ENCODE measurements at regions not wholly inside any gene's neighbourhood (a gene's known extent, or its start where the extent isn't known, plus 50 kb on each side); places are given as distances from the start of the nearest gene placed in this dataset.

DNA sequence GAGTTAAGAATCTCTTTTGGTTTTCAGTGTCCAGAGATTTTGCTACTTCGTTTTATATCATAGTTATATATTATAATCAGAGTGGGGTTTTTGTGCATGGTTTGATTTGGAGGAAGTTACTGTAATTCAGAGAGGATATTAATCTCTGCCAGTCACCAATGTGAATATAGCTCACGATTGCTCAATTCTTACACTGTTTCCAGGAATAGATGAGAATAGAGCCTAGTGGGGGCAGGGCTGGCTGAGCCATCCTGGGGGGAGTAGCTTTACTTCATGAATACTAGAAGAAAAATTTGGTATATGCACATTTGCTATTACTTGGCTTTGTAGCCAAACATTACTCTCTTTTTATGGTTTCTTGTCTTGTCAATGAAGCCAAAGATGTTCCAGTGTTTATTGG is 60.9 kb upstream of the TRPC3 start:
- no peak for DNase-seq (ENCODE audit: low spot score)
- Histone ChIP-seq H3K4me3 (replicated peaks in 1 of 3; ENCODE audit: insufficient read depth in 1 of 3, low read depth in 2 of 3, low read length in 3 of 3) (no peak overlapping the region), H3K4me1 (ENCODE audit: insufficient read depth, low read length) (no peaks in the 10 kb centered on the region), H2AFZ (ENCODE audit: low read length) (no peak overlapping the region), H3K4me2 (ENCODE audit: low read depth, low read length) (no peak overlapping the region), H3K79me2 (ENCODE audit: insufficient read depth, low read length) (no peaks in the 10 kb centered on the region), H3K9me3 (ENCODE audit: low read length) (no peaks in the 10 kb centered on the region), H3K36me3 (replicated peaks in 1 of 2; ENCODE audit: control insufficient read depth in 1 of 2, insufficient read depth in 2 of 2, low read length in 2 of 2) (no peaks in the 10 kb centered on the region), H3K27ac (ENCODE audit: extremely low read length, insufficient read depth, low read length) (no peak overlapping the region), H3K9ac (ENCODE audit: insufficient read depth, low read depth, low read length) (no peak overlapping the region), H3K27me3 (ENCODE audit: control insufficient read depth in 1 of 2, insufficient read depth in 2 of 2, low read length in 2 of 2) (no peaks in the 10 kb centered on the region; a peak in 1 of 5 replicates), H4K20me1 (ENCODE audit: insufficient read depth, low read length) (no peaks in the 10 kb centered on the region)
- BruUV-seq (replicated peaks), result no TSS peak
- ChIA-PET POLR2A (no interaction called here), CTCF (ENCODE audit: low intra/inter-chr PET ratio, low total read pairs) (no interaction called here)
- intact Hi-C loops (cut with micrococcal nuclease; ENCODE audit: unreplicated experiment) (no loop called here), in situ Hi-C loops (cut with HindIII; ENCODE audit: extremely low pct_ligation_motif_present, low pct_unique_long_range_greater_than_20kb) (no loop called here)
- WGBS (ENCODE audit: low lambda C conversion rate), result 0% methylated on average over 2 of the region's 2 CpGs
- TF ChIP-seq ZNF652 (CRISPR knock-in tag; IDR thresholded peaks at IDR 0.05; ENCODE audit: borderline replicate concordance, low read depth) (no peak), ZSCAN31 (CRISPR knock-in tag; IDR thresholded peaks at IDR 0.05; ENCODE audit: low read depth) (no peak), ZNF569 (CRISPR knock-in tag; IDR thresholded peaks at IDR 0.05; ENCODE audit: borderline replicate concordance) (no peak), MTF2 (CRISPR knock-in tag; IDR thresholded peaks at IDR 0.05; ENCODE audit: borderline replicate concordance) (no peak), ZNF782 (CRISPR knock-in tag; IDR thresholded peaks at IDR 0.05; ENCODE audit: borderline replicate concordance) (no peak), TAF15 (IDR thresholded peaks at IDR 0.05; ENCODE audit: low read depth, low read length, poor library complexity, severe bottlenecking) (no peak), PCBP1 (IDR thresholded peaks at IDR 0.05; ENCODE audit: borderline replicate concordance, low read depth, low read length) (no peak), NCOA1 (CRISPR knock-in tag; IDR thresholded peaks at IDR 0.05) (no peak), ZNF549 (CRISPR knock-in tag; IDR thresholded peaks at IDR 0.05) (no peak), ZNF138 (CRISPR knock-in tag; IDR thresholded peaks at IDR 0.05; ENCODE audit: low read depth) (no peak), HHEX (CRISPR knock-in tag; IDR thresholded peaks at IDR 0.05) (no peak), ZBTB7B (CRISPR knock-in tag; IDR thresholded peaks at IDR 0.05) (no peak), ZNF205 (CRISPR knock-in tag; IDR thresholded peaks at IDR 0.05) (no peak), ZNF317 (CRISPR knock-in tag; IDR thresholded peaks at IDR 0.05) (no peak), ARNT2 (CRISPR knock-in tag; IDR thresholded peaks at IDR 0.05; ENCODE audit: low read depth) (no peak)
- TF ChIP-seq, protein P1, sequence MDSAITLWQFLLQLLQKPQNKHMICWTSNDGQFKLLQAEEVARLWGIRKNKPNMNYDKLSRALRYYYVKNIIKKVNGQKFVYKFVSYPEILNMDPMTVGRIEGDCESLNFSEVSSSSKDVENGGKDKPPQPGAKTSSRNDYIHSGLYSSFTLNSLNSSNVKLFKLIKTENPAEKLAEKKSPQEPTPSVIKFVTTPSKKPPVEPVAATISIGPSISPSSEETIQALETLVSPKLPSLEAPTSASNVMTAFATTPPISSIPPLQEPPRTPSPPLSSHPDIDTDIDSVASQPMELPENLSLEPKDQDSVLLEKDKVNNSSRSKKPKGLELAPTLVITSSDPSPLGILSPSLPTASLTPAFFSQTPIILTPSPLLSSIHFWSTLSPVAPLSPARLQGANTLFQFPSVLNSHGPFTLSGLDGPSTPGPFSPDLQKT (CRISPR knock-in tag; IDR thresholded peaks at IDR 0.05; ENCODE audit: borderline replicate concordance), result no peak
- TF ChIP-seq, protein P2, sequence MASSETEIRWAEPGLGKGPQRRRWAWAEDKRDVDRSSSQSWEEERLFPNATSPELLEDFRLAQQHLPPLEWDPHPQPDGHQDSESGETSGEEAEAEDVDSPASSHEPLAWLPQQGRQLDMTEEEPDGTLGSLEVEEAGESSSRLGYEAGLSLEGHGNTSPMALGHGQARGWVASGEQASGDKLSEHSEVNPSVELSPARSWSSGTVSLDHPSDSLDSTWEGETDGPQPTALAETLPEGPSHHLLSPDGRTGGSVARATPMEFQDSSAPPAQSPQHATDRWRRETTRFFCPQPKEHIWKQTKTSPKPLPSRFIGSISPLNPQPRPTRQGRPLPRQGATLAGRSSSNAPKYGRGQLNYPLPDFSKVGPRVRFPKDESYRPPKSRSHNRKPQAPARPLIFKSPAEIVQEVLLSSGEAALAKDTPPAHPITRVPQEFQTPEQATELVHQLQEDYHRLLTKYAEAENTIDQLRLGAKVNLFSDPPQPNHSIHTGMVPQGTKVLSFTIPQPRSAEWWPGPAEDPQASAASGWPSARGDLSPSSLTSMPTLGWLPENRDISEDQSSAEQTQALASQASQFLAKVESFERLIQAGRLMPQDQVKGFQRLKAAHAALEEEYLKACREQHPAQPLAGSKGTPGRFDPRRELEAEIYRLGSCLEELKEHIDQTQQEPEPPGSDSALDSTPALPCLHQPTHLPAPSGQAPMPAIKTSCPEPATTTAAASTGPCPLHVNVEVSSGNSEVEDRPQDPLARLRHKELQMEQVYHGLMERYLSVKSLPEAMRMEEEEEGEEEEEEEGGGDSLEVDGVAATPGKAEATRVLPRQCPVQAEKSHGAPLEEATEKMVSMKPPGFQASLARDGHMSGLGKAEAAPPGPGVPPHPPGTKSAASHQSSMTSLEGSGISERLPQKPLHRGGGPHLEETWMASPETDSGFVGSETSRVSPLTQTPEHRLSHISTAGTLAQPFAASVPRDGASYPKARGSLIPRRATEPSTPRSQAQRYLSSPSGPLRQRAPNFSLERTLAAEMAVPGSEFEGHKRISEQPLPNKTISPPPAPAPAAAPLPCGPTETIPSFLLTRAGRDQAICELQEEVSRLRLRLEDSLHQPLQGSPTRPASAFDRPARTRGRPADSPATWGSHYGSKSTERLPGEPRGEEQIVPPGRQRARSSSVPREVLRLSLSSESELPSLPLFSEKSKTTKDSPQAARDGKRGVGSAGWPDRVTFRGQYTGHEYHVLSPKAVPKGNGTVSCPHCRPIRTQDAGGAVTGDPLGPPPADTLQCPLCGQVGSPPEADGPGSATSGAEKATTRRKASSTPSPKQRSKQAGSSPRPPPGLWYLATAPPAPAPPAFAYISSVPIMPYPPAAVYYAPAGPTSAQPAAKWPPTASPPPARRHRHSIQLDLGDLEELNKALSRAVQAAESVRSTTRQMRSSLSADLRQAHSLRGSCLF (CRISPR knock-in tag; IDR thresholded peaks at IDR 0.05; ENCODE audit: borderline replicate concordance), result no peak
- TF ChIP-seq, protein P3, sequence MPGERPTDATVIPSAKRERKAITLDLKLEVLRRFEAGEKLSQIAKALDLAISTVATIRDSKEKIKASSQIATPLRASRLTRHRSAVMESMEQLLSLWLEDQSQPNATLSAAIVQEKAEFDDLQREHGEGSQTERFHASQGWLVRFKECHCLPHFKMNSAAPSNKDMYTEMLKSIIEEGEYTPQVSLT (CRISPR knock-in tag; IDR thresholded peaks at IDR 0.05; ENCODE audit: borderline replicate concordance, low read depth), result no peak
- no peak for FAIRE-seq
- no peak for ATAC-seq

Measured in HepG2 (cell line).